ENCODE measurements at regions not wholly inside any gene's neighbourhood (a gene's known extent, or its start where the extent isn't known, plus 50 kb on each side); places are given as distances from the start of the nearest gene placed in this dataset.

GRCh38 chr5:108602830-108603229 lies 144.9 kb upstream of the FER start:
- TF ChIP-seq CTCF (IDR thresholded peaks at IDR 0.05; ENCODE audit: extremely low read depth in 1 of 2, insufficient read depth in 1 of 2, low read depth in 1 of 2, low read length in 2 of 2) (no peak), POLR2AphosphoS5 (IDR thresholded peaks at IDR 0.05; ENCODE audit: insufficient read depth, low read depth, low read length) (no peak), EZH2 (IDR thresholded peaks at IDR 0.05; ENCODE audit: borderline replicate concordance, low read depth, low read length, severe bottlenecking) (no peak), POLR2A (IDR thresholded peaks at IDR 0.05; ENCODE audit: low read depth, low read length) (no peak), MYC (IDR thresholded peaks at IDR 0.05; ENCODE audit: low read depth, low read length) (no peak)

Measured in endothelial cell of umbilical vein (primary cell).